DMS153 treated with DMSO at 0.1 percent for 48 hours (cell line): ENCODE measurements at regions not wholly inside any gene's neighbourhood (a gene's known extent, or its start where the extent isn't known, plus 50 kb on each side); places are given as distances from the start of the nearest gene placed in this dataset.

Source experiments
- DNase-seq: peaks from one replicate; lab custom pipeline; 2025; ENCODE audit not compliant: unreplicated experiment; lab: John Stamatoyannopoulos, UW

- no peak for DNase-seq
Measured at GRCh38 chrX:97763981-97764380, 880.3 kb downstream of the RPA4 start.

GRCh38 chrX:97766501-97767095 is 882.9 kb downstream of the RPA4 start:
- no peak for DNase-seq

DNA sequence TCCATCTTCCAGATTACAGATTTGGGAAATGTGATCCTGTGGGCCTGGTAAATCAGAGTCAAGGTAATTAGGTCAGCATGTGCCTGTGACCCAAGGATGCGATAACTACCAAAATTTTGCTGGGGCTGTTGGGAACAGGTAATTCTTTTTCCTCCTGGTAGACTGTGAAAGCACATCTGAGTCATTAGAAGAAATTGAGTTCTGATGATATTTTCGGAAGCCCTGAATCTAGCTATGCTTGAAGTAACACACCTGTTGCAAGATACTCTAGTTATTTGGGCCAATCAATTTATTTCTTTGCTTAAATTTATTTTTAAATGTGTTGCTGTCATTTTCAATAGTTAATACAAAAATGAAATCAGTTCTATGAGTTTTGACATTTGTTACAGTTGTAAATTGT is 903.6 kb downstream of the RPA4 start:
- no peak for DNase-seq

- DNase-seq = no peak
Measured at GRCh38 chrX:97787849-97788248, 904.1 kb downstream of the RPA4 start.

DNA sequence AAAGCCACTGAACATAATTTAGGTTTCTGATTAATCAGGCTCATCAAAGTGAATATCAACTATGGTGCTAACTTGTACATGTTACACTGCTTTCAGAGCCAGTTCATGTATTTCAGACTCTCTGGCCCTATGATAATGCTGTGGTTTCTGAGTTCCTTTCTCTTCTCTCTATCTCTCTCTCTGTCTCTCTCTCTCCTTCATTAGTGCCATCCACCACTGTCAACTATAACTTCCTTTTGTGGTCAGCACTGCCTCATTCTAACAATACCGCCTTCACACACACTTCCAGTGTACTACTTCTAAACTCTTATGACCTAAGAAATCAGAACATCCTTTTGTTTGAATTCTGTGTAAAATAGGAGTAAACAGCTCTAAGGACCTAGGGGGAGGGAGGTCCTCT is 907.1 kb downstream of the RPA4 start:
- DNase-seq = no peak

DNA sequence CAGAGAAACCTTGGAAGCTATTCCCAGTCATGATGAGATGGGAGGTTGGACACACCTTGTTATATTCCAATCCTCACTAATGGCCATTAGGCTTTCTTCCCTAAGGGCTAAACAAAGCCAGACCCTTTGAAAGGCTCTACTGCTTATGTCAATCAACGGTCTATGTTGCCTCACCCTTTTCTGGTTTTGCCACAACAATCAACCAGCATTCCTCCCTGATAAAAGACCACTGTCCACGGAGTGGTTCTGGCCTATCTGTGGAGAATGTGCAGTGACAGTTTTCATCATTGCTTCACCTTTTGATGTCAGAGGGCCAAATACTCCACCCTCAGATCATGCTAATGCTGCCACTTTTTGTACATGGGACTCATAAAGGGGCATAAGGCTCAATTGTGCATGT is 913.4 kb downstream of the RPA4 start:
- DNase-seq = no peak

DNA sequence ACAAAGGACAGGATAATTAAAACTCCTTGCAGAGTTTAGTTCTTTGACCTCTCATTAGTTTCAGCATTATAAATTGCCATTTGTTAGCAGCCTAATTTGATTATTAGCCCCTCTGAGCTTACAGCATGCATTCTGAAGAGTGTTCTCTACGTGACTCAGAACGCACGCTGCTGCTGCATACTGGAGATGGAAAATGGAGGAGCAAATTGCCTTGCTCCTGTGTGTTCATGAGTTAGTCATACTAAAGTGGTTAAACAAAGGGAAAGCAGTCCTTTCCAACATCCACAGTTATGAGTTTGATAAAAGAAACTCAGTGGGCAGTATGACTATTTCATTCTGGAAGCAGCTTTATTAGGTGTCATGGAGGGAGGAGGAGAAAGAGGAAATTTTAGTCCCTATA is 922.5 kb downstream of the RPA4 start:
- no peak for DNase-seq

- DNase-seq = no peak
Measured at GRCh38 chrX:97806946-97807345, 923.2 kb downstream of the RPA4 start.

GRCh38 chrX:97820170-97820569 is 936.5 kb downstream of the RPA4 start:
- no peak for DNase-seq

DNA sequence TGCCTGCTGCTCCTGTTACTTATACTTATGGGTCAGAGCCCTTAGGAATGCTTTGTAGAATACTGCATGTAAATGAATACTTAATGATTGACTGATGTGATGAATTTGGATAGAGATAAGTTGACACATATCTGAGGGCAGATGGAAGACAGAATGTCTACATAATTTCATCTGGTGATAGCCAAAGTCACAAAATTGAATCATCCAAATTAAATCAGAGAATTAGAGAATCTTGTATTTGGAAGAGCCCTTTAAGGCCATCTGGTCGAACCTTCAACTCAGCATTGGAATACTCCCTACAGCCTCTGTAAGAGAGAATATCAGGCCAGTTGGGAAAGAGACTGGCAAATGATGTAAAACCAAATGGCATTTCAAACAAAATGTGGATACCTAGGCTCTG is 944.8 kb downstream of the RPA4 start:
- DNase-seq = no peak

- no peak for DNase-seq
Measured at GRCh38 chrX:97835969-97836368, 952.3 kb downstream of the RPA4 start.

GRCh38 chrX:97841544-97842179 is 958.0 kb downstream of the RPA4 start:
- no peak for DNase-seq

- DNase-seq = no peak
Measured at GRCh38 chrX:97842468-97843199, 958.9 kb downstream of the RPA4 start.

DNA sequence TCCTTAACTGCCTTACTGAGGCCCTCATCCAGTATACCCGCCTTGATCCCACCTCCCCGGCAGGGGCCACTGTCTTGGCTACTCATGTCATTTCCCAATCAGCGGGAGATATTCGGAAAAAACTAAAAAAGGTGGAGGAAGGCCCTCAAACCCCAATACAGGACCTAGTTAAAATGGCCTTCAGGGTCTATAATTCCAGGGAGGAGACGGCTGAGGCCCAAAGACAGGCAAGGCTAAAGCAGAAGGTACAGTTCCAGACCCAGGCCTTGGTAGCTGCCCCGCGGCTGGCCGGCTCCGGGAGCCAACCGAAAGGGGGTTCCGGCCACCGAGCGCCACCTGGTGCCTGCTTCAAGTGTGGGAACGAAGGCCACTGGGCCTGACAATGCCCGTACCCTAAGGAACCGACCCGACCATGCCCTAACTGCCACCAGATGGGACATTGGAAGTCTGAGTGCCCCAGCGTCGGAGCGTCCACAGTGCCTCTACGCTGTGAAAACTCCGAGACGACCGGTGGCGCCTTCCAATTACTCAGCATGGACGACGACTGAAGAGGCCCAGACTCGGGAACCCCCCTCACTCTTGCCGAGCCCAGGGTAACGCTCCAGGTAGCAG is 959.6 kb downstream of the RPA4 start:
- DNase-seq = no peak

DNA sequence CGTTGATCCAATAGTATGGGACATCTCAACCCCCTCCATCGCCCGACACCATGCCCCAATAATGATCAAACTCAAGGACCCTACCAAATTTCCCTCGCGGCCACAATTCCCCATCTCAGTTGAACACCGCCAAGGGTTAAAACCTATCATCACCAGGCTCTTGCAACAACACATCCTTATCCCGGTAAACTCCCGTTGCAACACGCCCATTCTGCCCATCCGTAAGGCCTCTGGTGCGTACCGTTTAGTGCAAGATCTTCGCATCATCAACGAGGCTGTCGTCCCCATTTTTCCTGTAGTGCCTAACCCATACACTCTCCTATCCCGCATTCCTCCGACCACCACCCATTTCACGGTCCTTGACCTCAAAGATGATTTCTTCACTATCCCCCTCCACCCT is 960.5 kb downstream of the RPA4 start:
- no peak for DNase-seq

- DNase-seq = no peak
Measured at GRCh38 chrX:97844943-97845342, 961.2 kb downstream of the RPA4 start.

- no peak for DNase-seq
Measured at GRCh38 chrX:97845451-97845850, 961.7 kb downstream of the RPA4 start.

- DNase-seq = no peak
Measured at GRCh38 chrX:97846228-97846627, 962.5 kb downstream of the RPA4 start.

DNA sequence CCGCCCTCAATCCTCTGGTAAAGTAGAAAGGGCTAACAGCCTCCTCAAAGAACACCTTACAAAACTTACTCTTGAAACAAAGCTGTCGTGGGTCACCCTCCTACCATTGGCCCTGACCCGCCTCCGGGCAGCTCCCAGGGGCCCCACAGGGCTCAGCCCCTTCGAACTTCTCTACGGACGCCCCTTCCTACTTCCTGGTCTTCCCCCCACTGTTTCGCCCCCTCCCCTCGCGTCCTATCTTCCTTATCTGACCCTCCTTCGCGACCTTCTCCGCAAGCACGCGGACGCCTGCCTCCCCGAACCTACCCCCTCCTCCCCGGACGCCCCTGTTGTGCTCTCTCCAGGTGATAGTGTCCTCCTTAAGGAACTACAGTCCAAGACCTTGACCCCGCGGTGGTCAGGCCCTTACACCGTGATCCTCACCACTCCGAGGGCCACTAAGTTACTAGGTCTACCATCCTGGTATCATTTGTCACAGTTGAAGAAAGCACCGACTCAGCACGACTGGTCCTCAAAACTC is 963.1 kb downstream of the RPA4 start:
- DNase-seq = no peak

- DNase-seq = no peak
Measured at GRCh38 chrX:97847885-97848679, 964.4 kb downstream of the RPA4 start.

DNA sequence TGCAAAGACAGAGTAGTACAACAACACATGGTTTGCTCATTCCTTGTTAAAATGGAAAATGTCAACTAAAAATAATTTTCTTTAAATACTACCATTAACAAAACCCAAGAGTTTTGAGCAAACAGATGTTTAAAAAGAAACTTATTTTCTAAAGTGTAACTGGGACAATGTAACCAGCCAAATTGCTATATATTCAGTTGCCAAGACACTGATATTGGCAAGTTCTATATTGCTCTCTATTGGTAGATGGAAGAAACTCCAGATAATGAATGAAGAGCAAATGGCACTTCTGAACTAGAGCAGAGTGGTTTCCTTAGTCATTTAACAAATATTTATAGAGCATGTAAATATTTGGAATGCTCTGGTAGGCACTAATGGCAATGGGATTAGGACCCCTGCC is 966.2 kb downstream of the RPA4 start:
- DNase-seq = no peak
